ENCODE measurements at regions not wholly inside any gene's neighbourhood (a gene's known extent, or its start where the extent isn't known, plus 50 kb on each side); places are given as distances from the start of the nearest gene placed in this dataset.
"Not testable (repeated sequence)": the region's sequence is repeated elsewhere in the genome, so short reads cannot be mapped to it uniquely, and the experiment has no call there.

- no peak for TF ChIP-seq CTCF (IDR thresholded peaks at IDR 0.05; ENCODE audit: partially characterized antibody, unreplicated experiment)
- no peaks in the 10 kb centered on the region for H3K36me3 Mint-ChIP-seq (ENCODE audit: unreplicated experiment)
- H3K27me3 Mint-ChIP-seq (ENCODE audit: unreplicated experiment), result no peaks in the 10 kb centered on the region
- H3K4me3 Mint-ChIP-seq (ENCODE audit: unreplicated experiment), result no peak overlapping the region
- no peaks in the 10 kb centered on the region for H3K4me1 Mint-ChIP-seq (ENCODE audit: low read depth, unreplicated experiment)
- H3K27ac Mint-ChIP-seq (ENCODE audit: unreplicated experiment), result no peak overlapping the region
- no peak for DNase-seq
- no peaks in the 10 kb centered on the region for H3K9me3 Mint-ChIP-seq (ENCODE audit: unreplicated experiment)
These were observed 905.3 kb upstream of the MDGA2 start for GRCh38 chr14:48580692-48581091.

GRCh38 chr14:48575772-48576171 is 900.4 kb upstream of the MDGA2 start:
- no peak for TF ChIP-seq CTCF (IDR thresholded peaks at IDR 0.05; ENCODE audit: partially characterized antibody, unreplicated experiment)
- DNase-seq, result no peak
- Mint-ChIP-seq H3K27ac (ENCODE audit: unreplicated experiment) (no peak overlapping the region), H3K4me1 (ENCODE audit: low read depth, unreplicated experiment) (no peaks in the 10 kb centered on the region), H3K36me3 (ENCODE audit: unreplicated experiment) (no peaks in the 10 kb centered on the region), H3K27me3 (ENCODE audit: unreplicated experiment) (no peaks in the 10 kb centered on the region), H3K9me3 (ENCODE audit: unreplicated experiment) (no peaks in the 10 kb centered on the region), H3K4me3 (ENCODE audit: unreplicated experiment) (no peak overlapping the region)

GRCh38 chr14:48568688-48569087 is 893.3 kb upstream of the MDGA2 start:
- Mint-ChIP-seq H3K4me1 (ENCODE audit: low read depth, unreplicated experiment) (no peaks in the 10 kb centered on the region), H3K27ac (ENCODE audit: unreplicated experiment) (no peak overlapping the region), H3K27me3 (ENCODE audit: unreplicated experiment) (no peaks in the 10 kb centered on the region), H3K9me3 (ENCODE audit: unreplicated experiment) (peaks cover 4% of the 10 kb centered on the region), H3K4me3 (ENCODE audit: unreplicated experiment) (no peak overlapping the region), H3K36me3 (ENCODE audit: unreplicated experiment) (peaks cover 2% of the 10 kb centered on the region)
- no peak for DNase-seq
- TF ChIP-seq CTCF (IDR thresholded peaks at IDR 0.05; ENCODE audit: partially characterized antibody, unreplicated experiment), result no peak

- H3K4me1 Mint-ChIP-seq (ENCODE audit: low read depth, unreplicated experiment), result no peaks in the 10 kb centered on the region
- no peak overlapping the region for H3K4me3 Mint-ChIP-seq (ENCODE audit: unreplicated experiment)
- peaks cover 6% of the 10 kb centered on the region for H3K36me3 Mint-ChIP-seq (ENCODE audit: unreplicated experiment)
- no peak for DNase-seq
- H3K27me3 Mint-ChIP-seq (ENCODE audit: unreplicated experiment), result no peaks in the 10 kb centered on the region
- no peak overlapping the region for H3K27ac Mint-ChIP-seq (ENCODE audit: unreplicated experiment)
- no peak for TF ChIP-seq CTCF (IDR thresholded peaks at IDR 0.05; ENCODE audit: partially characterized antibody, unreplicated experiment)
- peaks cover 7% of the 10 kb centered on the region for H3K9me3 Mint-ChIP-seq (ENCODE audit: unreplicated experiment)
These were observed 892.8 kb upstream of the MDGA2 start for GRCh38 chr14:48568252-48568651.

- Mint-ChIP-seq H3K27me3 (ENCODE audit: unreplicated experiment) (no peaks in the 10 kb centered on the region), H3K4me3 (ENCODE audit: unreplicated experiment) (no peak overlapping the region), H3K36me3 (ENCODE audit: unreplicated experiment) (peaks cover 13% of the 10 kb centered on the region), H3K4me1 (ENCODE audit: low read depth, unreplicated experiment) (no peaks in the 10 kb centered on the region), H3K27ac (ENCODE audit: unreplicated experiment) (no peak overlapping the region), H3K9me3 (ENCODE audit: unreplicated experiment) (peaks cover 11% of the 10 kb centered on the region)
- TF ChIP-seq CTCF (IDR thresholded peaks at IDR 0.05; ENCODE audit: partially characterized antibody, unreplicated experiment), result no peak
- DNase-seq, result no peak
These were observed 888.1 kb upstream of the MDGA2 start for GRCh38 chr14:48563489-48563888.

GRCh38 chr14:48561438-48561837 is 886.0 kb upstream of the MDGA2 start:
- DNase-seq; H3K4me3 Mint-ChIP-seq (ENCODE audit: unreplicated experiment); H3K4me1 Mint-ChIP-seq (ENCODE audit: low read depth, unreplicated experiment); H3K27me3 Mint-ChIP-seq (ENCODE audit: unreplicated experiment); H3K9me3 Mint-ChIP-seq (ENCODE audit: unreplicated experiment): not testable (repeated sequence)
- Mint-ChIP-seq H3K36me3 (ENCODE audit: unreplicated experiment) (peaks cover 13% of the 10 kb centered on the region), H3K27ac (ENCODE audit: unreplicated experiment) (peak overlapping the region; percentile 12)

All from glutamatergic neuron (in vitro differentiated cells).